Suppressor macrophage treated with lipopolysaccharide for 4 hours (primary cell): ENCODE measurements at regions not wholly inside any gene's neighbourhood (a gene's known extent, or its start where the extent isn't known, plus 50 kb on each side); places are given as distances from the start of the nearest gene placed in this dataset.

Experiments used
- DNase-seq: peaks from one replicate; pipeline ENCODE4 v3.0.0-alpha.2; 2020

DNA sequence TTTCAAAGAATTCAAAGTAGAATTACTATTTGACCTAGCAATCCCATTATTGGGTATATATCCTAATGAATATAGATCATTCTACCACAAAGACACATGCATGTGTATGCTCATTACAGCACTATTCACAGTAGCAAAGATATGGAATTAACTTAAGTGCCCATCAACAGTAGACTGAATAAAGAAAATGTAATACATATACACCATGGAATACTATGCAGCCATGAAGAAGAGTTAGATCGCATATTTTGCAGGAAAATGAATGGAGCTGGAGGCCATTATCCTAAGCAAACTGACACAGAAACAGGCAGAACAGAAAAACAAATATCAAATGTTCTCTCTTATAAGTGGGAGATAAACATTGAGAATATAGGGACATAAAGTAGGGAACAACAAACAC, 519.2 kb upstream of the REG3G start:
- DNase-seq = no peak

DNA sequence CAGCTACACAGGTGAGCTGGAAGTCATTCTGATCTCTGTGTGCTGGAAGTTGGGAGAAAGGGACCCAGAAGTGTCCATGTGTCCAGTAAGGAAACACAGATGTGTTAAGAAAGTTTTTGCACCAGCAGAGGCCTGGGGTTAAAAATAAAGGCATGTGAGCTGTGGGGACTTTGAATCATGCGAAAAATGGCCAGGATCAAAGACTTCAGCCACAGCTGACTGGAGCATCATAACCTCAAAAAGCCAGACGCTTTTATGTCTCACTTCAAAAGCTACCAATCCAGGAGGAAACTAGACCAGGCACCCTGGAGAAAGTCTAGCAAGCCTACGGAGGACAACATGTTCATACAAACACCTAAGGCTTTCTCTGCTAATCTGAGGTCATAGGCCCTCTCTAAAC, 503.6 kb upstream of the REG3G start:
- DNase-seq = no peak

DNA sequence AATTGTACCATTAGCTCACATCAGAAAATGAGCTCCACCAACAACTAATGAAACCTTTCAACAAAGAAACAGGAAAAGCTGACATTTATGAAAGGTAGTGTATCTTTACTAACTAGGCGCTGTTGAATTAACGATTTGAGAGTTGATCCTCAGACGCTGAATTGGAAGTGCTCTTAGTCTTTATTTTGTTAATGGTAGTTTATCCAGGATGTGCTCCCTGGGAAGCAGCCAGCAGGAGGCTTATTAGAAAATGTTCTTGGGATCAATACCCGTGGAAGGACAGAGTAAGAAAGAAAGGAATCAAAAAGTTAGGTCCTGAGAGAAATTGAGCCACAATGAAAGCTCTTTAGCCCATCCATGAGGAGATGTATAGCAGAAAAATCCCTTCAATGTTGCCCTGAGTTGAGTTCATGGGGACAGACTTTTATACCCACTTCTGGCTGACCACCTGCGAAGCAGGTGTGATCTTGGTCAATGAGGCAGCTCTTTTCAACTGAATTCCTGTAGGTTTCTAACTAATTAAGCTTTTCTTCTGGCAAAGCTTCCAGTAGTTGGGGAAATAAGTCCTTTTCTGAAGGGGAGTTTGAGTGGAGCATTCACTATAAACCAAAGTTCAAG, 492.6 kb upstream of the REG3G start:
- no peak for DNase-seq

DNA sequence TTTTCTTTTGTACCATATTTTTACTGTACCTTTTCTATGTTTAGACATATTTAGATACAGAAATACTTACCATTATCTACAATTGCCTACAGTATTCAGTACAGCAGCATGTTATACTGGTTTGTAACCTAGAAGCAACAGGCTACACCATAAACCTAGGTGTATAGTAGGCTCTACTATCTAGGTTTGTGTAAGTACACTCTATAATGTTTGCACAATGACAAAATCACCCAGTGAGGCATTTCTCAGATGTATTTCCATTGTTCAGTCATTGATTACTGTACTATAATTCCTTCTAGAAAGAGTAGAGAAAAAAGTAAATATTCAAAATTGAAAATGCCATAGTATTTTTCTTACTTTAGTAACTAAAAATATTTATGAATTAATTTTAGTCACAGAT, 490.1 kb upstream of the REG3G start:
- no peak for DNase-seq

DNA sequence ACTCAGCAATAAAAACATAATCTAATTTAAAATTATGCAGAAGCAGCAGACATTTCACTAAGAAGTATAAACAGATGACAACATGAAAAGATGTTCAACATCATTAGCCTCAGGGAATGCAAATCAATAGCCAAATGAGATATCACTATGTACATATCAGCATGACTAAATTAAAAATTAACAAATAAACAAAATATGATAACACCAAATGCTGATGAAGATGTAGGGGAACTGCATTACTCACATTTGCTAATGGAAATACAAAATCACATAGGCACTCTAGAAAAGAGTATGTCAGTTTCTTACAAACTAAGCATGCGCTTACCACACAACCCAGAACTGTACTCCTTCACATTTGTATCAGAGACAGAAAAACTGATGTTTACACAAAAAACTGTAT, 487.2 kb upstream of the REG3G start:
- no peak for DNase-seq

DNA sequence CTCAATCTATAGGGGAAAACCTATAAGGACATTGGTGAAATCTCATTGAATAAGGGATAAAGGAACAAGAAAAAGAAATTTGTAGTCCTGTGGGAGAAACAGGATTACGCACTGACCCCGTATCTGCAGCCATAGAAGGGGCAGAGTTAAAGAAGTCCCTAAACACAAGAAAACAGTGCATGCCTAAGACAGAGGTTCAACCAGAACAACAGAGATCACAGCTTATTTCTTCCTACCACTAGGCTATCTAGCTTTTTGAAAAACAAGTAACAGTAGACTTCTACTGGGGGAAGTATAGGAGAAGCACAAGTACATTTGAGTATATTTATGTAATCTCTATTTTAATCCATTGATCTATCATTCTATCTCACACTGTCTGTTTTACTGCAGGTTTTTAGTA, 485.2 kb upstream of the REG3G start:
- no peak for DNase-seq

DNA sequence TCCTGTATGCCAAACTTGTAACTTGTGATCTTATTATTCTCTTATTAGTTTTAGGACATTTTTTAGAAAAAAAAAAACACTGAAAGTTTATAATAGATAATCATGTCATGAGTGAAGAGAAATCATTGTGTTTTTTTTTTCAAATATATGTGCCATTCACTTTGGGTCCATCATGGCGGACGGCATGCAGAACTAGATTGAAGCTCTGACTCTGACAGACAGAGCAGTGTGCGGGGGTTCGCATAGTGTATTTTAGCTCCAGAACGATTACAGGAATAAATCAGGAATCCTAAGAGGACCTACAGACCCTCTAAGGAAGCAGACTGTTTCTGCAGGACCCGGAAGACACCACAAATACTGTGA, 484.4 kb upstream of the REG3G start:
- DNase-seq = no peak

DNA sequence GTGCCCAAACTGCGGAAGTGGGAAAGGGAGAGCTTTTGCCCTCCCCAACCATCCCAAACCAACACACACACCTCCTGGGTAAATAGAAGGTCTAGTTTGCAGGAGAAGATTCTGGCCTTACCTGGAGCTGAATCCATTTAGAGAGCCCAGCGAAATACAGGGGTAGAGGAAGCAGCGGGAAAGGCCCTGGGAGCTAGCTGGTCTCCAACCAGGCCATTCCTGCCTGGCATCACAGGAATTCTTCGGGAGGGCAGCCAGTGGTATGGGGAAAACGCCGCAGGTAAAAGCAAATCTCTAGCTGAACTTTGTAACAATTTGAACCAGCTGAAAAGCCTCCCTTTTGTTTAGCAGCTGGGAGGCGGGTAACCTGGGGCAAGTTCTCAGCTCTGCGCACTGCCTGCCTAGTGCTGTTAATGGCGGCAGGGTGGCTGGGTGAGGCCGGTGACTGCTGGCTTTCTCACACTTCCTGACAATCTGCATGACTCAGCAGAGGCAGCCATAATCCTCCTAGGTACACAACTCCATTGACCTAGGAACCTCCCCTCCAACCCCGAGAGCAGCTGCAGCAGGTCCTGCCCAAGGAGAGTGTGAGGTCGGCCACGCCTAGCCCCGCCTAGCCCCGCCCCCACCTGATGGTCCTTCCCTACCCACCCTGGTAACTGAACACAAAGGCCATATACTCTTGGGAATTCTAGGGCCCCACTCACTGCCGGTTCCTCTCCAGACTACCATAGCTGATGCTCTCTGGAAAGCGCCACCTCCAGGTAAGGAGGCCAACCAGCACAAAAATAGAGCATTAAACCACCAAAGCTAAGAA, 483.8 kb upstream of the REG3G start:
- DNase-seq = no peak

DNA sequence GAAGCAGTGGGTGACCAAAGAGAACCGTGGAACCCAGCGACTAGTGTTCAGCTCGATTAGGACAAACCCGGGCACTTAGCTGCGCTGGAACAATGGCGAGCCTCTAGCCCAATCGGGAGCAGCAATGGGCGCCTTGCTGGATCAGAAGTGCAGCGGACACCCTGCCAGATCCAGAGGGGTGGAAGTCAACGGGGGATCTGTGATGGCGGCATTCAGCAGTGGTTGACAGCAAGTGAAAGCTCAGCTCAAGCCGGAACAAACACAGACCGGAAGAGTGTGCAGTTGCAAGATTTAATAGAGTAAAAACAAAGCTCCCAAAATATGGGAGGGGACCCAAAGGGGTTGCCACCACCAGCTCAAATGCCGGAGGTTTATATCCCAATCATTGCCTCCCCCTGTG, 478.7 kb upstream of the REG3G start:
- DNase-seq = no peak

DNA sequence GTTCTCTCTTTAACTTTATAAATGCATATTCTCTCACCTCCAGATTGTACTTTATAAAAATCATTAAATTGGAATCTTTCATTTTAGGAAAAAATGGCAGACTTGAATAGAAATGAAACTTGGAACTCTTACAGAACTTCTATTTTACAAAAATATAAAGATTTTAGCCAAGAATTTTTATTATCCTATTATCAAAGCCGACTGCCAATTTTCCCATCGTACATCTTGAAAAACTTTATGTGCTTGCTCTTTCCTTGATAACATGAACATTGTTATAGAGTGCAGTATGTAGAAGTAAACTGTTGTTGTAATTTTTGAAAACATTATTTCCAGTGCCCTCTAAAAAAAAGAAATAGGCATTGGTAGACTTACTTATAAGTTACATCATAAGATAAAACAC, 475.7 kb upstream of the REG3G start:
- no peak for DNase-seq

DNA sequence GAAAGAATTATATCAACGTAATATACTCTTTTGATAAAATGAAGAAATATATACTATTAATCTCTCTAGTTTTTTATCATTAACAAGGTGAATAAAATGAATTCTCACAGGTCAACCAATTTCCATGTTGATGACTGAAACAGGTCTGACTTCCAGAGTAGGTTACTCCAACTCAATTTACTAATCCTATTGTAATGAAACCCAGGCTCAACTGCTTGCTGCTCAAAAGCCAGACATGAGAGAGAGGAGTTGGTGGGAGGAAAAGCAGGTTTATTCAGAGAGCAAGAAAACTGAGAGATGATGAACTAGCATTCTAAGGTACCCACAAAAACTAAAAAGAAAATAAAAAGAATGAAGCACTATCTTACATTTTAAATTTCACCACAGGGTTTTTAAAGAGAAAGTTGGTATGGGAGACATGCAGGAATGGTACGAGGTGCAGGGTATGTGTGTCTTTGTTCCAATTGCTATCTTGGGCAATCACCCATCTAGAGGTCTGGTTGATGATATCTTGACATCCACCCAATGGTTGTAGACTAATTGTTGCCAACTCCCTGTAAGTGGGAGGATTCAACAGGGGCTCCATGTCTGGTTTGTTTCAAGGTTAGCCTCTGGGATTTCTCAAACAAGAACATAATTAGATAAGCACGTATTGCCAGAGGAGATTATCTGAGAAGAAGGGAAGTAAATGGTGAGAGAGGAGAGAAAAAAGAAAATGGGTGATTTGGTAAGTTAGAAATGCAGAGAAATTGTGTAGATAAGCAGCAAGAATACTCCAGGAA, 471.4 kb upstream of the REG3G start:
- DNase-seq = no peak

DNA sequence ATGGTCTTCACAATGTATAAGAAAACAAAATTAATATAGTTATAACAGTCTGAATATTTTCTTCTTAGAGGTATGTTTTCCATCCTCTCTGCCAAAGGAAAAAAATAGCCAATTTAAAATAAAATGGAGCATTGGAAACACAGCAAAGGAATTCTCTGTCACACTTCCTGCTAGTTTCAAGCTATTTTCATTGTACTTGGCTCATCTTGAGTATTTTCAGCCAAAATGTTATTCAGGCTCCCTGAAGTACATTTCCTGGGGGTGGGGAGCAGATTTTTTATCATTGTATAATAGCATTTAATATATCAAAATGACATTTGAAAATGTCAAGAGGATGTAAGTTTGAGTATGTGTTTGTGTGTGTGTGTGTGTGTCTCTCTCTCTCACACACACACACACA, 463.6 kb upstream of the REG3G start:
- no peak for DNase-seq

DNA sequence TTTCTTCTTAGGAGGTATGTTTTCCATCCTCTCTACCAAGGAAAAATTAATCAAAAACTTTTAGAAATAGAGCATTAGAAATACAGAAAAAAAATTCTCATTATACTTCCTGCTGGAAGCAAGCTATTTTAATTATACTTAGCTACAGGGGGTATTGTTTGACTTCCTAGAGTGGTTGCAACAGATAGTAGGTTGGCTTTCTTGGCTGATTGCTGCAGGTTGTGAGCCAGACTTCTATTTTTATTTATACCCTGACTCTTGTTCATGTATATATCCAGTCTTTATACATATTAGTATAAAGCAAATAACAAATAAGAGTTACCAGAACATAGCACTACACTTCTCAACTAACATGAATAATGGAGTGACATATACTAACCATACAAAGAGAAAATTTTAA, 460.8 kb upstream of the REG3G start:
- no peak for DNase-seq

DNA sequence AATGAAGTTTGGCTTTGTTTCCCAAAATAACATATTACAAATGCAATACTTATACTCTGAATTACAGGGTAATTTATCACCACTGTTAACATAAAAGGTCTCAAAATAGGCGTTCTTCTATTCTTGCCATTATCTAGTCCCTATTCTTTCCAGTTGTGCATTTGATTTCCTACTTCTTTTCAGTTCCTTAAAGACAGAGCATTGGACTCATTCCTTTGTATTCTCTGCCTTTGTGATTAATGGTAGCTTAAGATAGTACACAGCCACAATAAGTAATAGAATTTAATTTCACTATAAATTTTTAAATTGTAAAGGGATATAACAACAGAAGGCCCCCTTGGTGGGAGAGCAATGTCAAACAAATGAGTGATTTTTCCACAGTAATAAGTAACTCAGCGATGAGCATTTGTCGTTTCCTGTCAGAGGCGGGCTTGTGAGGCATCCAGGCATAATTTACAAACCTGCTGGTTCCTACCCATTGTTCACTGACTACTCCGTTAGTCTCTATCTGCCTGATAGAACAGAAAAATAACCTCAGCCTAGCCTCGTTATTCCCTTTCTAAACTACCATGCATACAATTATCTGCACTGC, 456.6 kb upstream of the REG3G start:
- no peak for DNase-seq

DNA sequence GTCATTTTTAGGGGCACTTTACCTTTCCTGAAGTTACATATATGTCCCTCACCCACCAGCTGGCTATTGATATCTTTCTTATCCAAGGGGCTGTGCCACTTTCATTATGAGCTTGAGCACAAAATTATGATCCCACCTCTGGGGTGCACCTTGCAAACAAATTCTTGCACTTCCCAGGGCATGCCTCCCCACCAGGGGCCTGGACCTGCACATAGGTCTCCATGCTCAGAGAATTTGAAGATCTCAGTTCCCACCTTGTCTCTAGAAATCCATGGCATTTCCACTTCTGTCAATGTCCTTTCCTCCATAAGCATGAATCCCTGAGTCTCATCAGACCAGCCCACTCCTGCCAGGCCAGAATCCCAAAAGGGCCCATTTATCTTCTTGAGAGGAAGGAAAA, 449.1 kb upstream of the REG3G start:
- DNase-seq = no peak

DNA sequence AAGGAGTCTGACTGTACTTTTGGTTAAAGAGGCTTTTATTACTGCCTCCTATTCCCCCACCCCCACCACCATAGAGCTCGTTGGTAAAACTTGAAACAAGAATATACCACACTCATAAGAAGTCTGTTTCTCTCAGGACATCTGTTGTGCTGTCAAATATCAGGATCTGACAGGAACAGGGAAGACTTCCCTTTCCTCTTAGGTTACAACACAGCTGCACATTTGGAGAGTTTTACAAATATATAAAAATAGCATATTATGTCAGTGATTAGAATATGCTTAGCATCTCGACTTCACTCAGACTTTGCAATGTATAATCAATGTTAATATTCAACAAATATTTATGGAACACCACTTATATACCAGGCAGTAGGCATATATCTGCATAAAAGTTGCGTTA, 439.6 kb upstream of the REG3G start:
- DNase-seq = no peak

DNA sequence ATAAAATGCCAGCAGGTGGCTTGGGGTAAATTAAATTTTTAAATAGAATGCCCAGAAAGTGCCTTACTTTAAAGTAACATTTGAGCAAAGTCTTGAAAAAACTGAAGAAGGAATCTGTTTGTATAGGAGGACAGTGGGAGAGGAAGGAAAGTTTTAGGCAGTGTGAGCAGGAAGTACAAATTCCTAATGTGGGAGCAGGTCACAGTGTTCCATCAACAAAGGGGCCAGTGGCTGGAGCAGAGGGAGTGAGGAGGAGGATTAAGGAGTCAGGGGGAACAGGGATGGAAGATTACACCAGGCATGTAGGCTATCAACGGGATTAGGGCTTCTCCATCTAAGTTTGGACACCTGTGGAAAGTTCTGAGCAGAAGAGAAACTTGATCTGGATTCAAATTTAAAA, 439.2 kb upstream of the REG3G start:
- DNase-seq = no peak

DNA sequence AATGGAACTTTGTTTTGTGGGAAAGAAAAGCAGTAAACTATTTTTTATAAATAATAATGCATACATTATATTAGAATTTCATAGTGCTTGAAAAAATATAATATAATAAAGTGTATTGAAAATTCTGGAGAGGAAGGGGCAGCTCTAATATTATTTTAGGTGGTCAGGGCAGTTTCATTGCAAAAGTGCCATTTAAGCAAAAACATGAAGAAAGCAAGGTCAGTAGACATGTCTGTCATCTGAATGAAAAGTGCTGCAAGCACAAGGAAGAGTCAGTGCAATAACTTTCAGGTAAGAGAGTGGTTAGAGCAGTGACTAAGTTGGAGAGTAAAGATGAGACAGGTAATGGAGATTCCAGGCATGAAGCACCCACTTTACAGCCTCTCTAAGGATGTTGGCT, 435.6 kb upstream of the REG3G start:
- no peak for DNase-seq

DNA sequence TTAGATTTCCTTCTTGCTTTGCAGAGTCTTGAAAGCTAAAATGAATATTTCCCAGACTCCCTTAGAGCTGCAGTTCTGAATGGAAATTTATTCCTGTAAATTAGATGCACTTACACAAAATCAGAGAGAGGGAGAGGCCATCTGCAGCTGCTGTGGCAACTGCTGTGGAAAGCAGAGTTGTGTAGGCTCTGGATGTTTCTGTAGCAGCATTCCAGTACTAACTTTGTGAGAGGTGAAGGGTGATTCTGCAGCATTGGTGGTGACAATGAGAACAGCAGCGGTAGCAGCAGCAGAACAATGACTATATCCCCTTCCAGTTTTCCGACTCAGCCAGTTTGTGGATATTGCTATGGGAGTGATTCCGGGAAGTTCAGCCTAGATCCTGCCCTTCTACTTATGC, 433.0 kb upstream of the REG3G start:
- DNase-seq = no peak

DNA sequence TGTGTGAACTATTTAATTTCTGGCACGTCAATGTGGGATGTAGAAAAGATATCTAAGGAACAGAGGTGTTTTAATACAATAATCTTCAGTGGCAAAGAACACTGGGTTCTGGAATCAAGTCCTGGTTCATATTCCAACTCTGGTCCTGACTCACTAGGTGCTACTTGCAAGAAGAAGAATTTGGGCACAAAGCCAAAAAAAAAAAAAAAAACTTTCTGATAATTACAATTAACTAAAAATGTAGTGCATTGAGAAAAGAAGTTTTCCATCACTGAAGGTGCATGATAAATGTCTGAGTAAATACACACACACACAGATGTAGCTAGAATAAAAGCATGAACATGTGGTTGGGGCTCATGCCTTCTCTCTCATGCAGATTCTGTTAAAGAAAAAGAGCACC, 424.4 kb upstream of the REG3G start:
- DNase-seq = no peak

DNA sequence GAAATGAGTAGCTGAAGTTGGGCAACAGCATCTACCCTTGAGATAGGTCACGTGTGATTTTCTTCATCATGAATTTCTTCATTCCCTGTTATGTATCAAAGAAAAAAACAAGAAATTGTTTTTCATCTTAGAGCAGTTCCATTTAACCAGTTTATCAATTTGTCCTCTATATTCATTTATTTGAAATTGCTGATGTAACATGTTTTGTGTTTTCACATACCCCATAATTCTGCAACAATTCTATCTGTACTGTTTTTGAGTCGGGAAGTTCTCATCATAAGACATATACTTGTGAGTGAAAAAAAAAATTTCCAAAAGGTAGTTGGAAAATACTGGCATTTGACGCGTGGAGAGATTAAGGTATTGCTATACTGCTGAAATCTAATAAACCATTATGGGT, 422.6 kb upstream of the REG3G start:
- DNase-seq = no peak

DNA sequence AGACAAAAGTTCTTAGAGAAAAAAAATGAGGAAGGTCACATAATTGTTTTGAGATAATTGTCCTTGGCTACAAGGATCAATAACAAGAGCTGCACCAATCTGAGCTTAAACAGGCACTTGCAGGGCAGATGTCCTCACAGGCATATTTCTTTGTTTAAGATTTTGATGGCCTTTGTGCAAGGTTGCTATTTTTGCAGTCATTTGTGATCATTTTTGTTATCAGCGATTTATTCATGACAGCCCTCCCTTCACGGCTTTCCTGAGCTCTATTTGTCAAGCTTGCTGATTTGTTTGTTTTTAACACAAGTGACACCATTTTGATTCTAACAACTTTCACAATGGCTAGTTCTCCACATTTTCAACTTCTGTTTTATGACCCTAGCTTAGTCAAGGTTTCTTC, 418.6 kb upstream of the REG3G start:
- DNase-seq = no peak

DNA sequence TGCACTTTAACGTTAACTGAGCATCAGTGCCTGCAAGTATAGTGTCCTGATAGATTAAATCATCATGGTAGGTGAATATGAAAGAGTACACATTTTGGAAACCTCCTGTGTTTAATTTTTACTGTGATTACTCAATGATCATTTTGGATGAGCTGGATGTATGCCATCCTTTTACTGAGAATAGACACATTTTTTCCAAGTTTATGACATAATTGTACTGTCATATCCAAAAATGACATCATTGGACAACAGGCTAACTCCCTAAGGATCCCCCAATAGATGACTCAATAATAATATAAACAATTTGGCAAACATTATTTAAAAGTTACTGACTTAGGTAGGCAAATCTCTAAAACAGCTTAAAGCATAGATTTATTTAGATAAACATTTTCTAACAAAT, 410.8 kb upstream of the REG3G start:
- no peak for DNase-seq

DNA sequence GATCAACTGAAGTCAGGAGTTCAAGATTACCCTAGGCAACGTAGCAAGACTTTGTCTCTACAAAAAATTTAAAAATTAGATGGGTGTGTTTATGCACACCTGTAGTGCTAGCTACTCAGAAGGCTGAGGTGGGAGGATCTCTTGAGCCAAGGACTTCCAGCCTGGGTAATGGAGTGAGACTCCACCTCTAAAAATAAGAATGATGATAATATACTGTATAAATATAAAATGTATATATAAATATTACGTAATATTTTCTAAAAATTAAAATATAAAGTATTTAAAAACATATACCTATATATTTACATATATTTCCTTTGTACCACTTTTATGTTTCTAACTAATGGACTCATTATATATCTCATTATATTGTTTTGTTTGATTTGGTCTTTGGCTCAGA, 409.5 kb upstream of the REG3G start:
- no peak for DNase-seq
